ENCODE measurements at regions not wholly inside any gene's neighbourhood (a gene's known extent, or its start where the extent isn't known, plus 50 kb on each side); places are given as distances from the start of the nearest gene placed in this dataset.

DNA sequence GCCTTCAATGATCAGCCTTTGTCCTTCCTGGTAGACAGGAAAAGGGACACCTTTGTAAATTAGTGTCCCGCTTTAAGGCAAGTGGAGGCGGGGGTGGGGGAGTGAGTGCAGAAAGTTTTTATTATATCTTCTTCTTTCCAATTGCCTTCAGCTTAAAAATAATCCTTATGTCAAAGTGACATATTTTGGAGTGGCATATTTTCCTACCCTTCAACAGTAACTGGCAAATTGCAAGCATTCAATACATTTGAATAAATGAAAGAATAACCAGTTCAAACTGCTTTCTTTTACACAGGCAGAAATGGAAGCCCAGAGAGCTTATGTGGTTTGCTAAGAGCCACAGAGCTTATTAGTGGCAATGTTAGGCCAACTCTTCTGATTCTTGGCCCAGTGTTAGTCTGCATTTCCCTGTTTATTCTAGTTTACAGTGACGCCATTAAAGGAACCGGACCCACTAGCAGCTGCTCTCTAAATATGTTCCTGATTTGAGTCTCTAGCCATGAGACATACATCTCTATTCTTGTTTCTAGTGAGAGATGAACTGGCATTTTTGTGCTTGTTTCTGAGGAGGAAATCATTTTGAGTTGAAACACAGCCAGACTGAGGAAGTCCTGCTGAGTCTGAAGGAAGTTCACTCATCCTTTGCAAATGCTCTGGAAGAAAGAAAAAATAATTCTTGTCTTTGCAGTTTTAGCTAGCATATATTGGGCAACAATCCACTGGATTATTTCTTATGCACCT is 468.7 kb downstream of the NOVA1 start:
- Histone ChIP-seq H3K9me2 (replicated peaks; ENCODE audit: low read length) (no peaks in the 10 kb centered on the region), H3K36me3 (ENCODE audit: low read depth, low read length) (no peaks in the 10 kb centered on the region), H3K9ac (ENCODE audit: low read length) (no peak overlapping the region), H3K79me2 (ENCODE audit: low read length) (no peaks in the 10 kb centered on the region), H3K27me3 (ENCODE audit: low read length) (peaks cover 6% of the 10 kb centered on the region; the same call in 1 of the 2 replicates), H3K27ac (ENCODE audit: low read length) (no peak overlapping the region), H3K4me1 (ENCODE audit: insufficient read depth, low read length) (no peaks in the 10 kb centered on the region), H3K9me3 (ENCODE audit: low read length) (no peaks in the 10 kb centered on the region), H3K4me3 (ENCODE audit: low read length) (no peak overlapping the region), H4K20me1 (ENCODE audit: low read length) (no peaks in the 10 kb centered on the region), H2AFZ (ENCODE audit: low read length) (no peak overlapping the region), H3K4me2 (ENCODE audit: low read length) (no peak overlapping the region), H3F3A (ENCODE audit: low read length, unreplicated experiment) (no peaks in the 10 kb centered on the region)
- TF ChIP-seq, protein P1, sequence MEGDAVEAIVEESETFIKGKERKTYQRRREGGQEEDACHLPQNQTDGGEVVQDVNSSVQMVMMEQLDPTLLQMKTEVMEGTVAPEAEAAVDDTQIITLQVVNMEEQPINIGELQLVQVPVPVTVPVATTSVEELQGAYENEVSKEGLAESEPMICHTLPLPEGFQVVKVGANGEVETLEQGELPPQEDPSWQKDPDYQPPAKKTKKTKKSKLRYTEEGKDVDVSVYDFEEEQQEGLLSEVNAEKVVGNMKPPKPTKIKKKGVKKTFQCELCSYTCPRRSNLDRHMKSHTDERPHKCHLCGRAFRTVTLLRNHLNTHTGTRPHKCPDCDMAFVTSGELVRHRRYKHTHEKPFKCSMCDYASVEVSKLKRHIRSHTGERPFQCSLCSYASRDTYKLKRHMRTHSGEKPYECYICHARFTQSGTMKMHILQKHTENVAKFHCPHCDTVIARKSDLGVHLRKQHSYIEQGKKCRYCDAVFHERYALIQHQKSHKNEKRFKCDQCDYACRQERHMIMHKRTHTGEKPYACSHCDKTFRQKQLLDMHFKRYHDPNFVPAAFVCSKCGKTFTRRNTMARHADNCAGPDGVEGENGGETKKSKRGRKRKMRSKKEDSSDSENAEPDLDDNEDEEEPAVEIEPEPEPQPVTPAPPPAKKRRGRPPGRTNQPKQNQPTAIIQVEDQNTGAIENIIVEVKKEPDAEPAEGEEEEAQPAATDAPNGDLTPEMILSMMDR (conservative IDR thresholded peaks at IDR 0.05; ENCODE audit: low read depth, low read length), result no peak
- TF ChIP-seq EZH2phosphoT487 (IDR thresholded peaks at IDR 0.05; ENCODE audit: borderline replicate concordance, low read length), result no peak
- no peak for TF ChIP-seq EZH2 (IDR thresholded peaks at IDR 0.05; ENCODE audit: low read length, unreplicated experiment)
- ChIA-PET CTCF (no interaction called here), POLR2A (ENCODE audit: unreplicated experiment) (no interaction called here)
- DNase-seq (no peak), ATAC-seq (no peak)
- intact Hi-C loops (cut with micrococcal nuclease), result no loop called here
- no TSS peak for BruUV-seq (replicated peaks)

DNA sequence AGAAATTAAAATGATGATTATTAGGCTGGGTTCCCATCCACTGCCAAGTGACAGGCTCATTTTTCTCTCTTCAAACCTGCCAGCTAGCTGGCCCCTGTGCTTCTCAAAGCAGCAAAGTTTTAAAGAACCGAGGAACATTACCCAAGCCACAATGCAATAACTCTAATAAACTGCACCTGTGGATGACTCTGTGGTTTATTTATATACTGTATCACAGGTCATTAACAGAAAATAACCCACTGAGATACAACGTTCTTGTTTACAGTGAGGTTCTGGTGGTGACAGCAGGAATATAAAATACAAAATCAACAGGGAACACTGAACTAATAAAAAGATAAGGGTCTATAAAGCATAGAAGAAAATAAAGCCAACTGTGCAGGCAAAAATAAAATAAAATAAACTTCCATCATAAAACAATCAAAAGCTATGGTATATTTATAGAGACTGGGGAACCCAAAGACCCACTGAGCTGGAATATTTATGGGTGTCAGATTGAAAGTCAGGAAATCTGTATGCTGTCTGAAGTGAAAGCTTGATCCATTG is 472.9 kb downstream of the NOVA1 start:
- intact Hi-C loops (cut with micrococcal nuclease), result no loop called here
- Histone ChIP-seq H4K20me1 (ENCODE audit: low read length) (no peaks in the 10 kb centered on the region), H3K27ac (ENCODE audit: low read length) (no peak overlapping the region), H3K36me3 (ENCODE audit: low read depth, low read length) (no peaks in the 10 kb centered on the region), H3K79me2 (ENCODE audit: low read length) (no peaks in the 10 kb centered on the region), H3F3A (ENCODE audit: low read length, unreplicated experiment) (no peaks in the 10 kb centered on the region), H3K9me2 (replicated peaks; ENCODE audit: low read length) (no peaks in the 10 kb centered on the region), H3K4me3 (ENCODE audit: low read length) (no peak overlapping the region), H2AFZ (ENCODE audit: low read length) (no peak overlapping the region), H3K9ac (ENCODE audit: low read length) (no peak overlapping the region), H3K4me1 (ENCODE audit: insufficient read depth, low read length) (no peaks in the 10 kb centered on the region), H3K27me3 (ENCODE audit: low read length) (peaks cover 6% of the 10 kb centered on the region; the same call in 1 of the 2 replicates), H3K4me2 (ENCODE audit: low read length) (no peak overlapping the region), H3K9me3 (ENCODE audit: low read length) (no peaks in the 10 kb centered on the region)
- POLR2A ChIA-PET (ENCODE audit: unreplicated experiment), result no interaction called here
- CTCF ChIA-PET, result no interaction called here
- TF ChIP-seq EZH2 (IDR thresholded peaks at IDR 0.05; ENCODE audit: low read length, unreplicated experiment) (no peak), EZH2phosphoT487 (IDR thresholded peaks at IDR 0.05; ENCODE audit: borderline replicate concordance, low read length) (no peak)
- TF ChIP-seq, protein P1 (conservative IDR thresholded peaks at IDR 0.05; ENCODE audit: low read depth, low read length), result no peak
- BruUV-seq (replicated peaks), result no TSS peak
- ATAC-seq (no peak), DNase-seq (no peak)

DNA sequence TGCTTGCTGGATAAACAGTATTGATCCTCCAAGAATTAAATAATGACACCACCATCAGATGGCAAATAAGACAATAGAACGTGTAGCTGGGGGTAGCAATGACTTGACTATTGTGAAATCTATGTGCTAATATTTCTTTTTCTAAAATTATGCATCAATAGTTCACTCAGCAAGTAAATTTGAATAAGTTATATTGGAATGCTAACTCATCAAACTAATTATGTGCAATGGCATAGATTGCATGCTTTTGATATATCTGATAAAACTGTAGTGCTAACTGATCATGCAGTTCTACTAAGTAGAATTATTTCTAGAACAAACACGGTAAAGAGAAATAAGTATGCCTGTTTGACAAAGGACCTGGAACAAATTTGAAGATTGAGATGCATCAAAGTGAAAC is 474.4 kb downstream of the NOVA1 start:
- TF ChIP-seq, protein P1 (conservative IDR thresholded peaks at IDR 0.05; ENCODE audit: low read depth, low read length), result no peak
- TF ChIP-seq EZH2phosphoT487 (IDR thresholded peaks at IDR 0.05; ENCODE audit: borderline replicate concordance, low read length), result no peak
- no peak for TF ChIP-seq EZH2 (IDR thresholded peaks at IDR 0.05; ENCODE audit: low read length, unreplicated experiment)
- ChIA-PET CTCF (no interaction called here), POLR2A (ENCODE audit: unreplicated experiment) (no interaction called here)
- ATAC-seq, result no peak
- H3K36me3 ChIP-seq (ENCODE audit: low read depth, low read length), result no peaks in the 10 kb centered on the region
- no peak overlapping the region for H2AFZ ChIP-seq (ENCODE audit: low read length)
- H3K4me2 ChIP-seq (ENCODE audit: low read length), result no peak overlapping the region
- no peaks in the 10 kb centered on the region for H4K20me1 ChIP-seq (ENCODE audit: low read length)
- no peaks in the 10 kb centered on the region for H3K4me1 ChIP-seq (ENCODE audit: insufficient read depth, low read length)
- H3K9ac ChIP-seq (ENCODE audit: low read length), result no peak overlapping the region
- H3K4me3 ChIP-seq (ENCODE audit: low read length), result no peak overlapping the region
- H3K9me3 ChIP-seq (ENCODE audit: low read length), result no peaks in the 10 kb centered on the region
- DNase-seq, result no peak
- no peaks in the 10 kb centered on the region for H3K79me2 ChIP-seq (ENCODE audit: low read length)
- H3K27ac ChIP-seq (ENCODE audit: low read length), result no peak overlapping the region
- intact Hi-C loops (cut with micrococcal nuclease), result no loop called here
- no TSS peak for BruUV-seq (replicated peaks)
- H3K27me3 ChIP-seq (ENCODE audit: low read length), result no peaks in the 10 kb centered on the region
- H3F3A ChIP-seq (ENCODE audit: low read length, unreplicated experiment), result no peaks in the 10 kb centered on the region
- H3K9me2 ChIP-seq (replicated peaks; ENCODE audit: low read length), result no peaks in the 10 kb centered on the region
